ENCODE measurements at regions not wholly inside any gene's neighbourhood (a gene's known extent, or its start where the extent isn't known, plus 50 kb on each side); places are given as distances from the start of the nearest gene placed in this dataset.

DNA sequence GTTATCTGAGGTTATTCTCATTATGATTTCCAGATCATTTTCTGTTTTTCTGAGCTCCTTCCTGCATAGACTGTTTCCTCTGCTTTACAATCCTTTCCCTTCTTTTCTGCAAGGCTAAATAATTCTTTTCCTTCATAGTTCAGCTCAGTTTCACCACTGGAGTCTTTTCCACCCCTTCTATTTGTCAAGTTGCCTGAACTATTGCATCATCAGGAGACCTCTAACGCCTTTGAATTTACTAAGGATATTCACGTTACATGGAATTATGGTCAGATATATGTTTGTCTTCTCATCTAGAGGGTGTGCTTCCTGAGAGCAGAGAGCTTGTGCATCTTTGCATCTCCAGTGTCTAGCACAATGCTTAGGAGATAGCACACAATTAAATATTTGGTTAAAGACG, 140.4 kb upstream of the CA10 start:
- no peak for DNase-seq

GRCh38 chr17:52297230-52298010, 138.9 kb upstream of the CA10 start:
- DNase-seq, result no peak

DNA sequence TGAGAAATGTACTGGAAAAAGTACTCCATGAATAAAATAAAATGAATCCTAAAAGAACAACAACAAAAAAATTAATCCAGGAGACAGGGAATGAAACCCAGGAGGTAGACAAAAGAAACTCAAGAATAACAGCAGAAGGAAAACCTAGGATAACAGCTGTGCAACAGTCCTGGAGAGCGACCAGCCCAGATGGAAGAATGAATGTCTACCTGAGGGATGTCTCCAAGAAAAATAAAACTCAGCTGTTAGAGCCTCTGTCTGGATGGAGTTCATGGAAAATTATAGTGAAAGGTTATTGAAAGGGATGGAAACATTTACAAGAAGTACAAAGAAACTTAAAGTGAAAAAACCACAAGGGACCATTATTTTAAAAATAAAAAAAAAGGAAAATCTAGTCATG, 135.8 kb upstream of the CA10 start:
- no peak for DNase-seq

GRCh38 chr17:52287611-52288010, 129.1 kb upstream of the CA10 start:
- no peak for DNase-seq

DNA sequence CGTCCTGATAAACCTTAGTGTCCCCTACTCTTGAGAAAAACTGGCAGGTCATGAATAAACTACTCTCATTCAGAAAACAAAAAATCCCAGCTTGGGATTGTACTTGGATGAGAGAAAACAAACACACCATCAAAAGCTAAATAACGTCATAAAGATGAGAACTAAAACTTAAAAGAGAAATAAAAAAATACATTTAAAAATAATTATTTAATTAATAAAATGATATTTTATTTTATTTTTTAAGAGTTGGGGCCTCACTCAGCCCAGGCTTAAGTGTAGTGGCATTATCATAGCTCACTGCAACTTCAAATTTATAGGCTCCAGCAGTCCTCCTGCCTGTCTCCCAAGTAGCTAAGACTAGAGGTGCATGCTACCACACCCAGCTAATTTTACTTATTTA, 125.4 kb upstream of the CA10 start:
- no peak for DNase-seq

GRCh38 chr17:52276381-52277008, 118.0 kb upstream of the CA10 start:
- DNase-seq, result no peak

DNA sequence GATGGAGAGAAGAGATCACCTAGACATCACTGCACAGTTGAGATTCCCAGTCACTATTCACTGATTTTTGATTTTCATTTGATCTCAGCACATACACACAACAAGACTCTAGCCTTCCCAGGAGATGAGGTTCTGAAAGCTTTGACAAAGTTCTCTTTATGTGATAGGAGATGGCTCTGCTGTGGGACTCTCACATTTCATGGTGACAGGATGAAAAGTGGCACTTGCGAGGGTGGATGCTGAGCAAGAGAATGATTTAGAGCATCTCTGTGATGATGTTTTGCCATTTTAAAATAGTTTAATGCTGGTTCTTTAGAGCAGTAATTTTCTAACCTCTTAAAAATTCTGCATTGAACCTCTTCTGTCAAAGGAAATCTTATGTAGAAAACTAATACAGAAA, 113.3 kb upstream of the CA10 start:
- no peak for DNase-seq

DNA sequence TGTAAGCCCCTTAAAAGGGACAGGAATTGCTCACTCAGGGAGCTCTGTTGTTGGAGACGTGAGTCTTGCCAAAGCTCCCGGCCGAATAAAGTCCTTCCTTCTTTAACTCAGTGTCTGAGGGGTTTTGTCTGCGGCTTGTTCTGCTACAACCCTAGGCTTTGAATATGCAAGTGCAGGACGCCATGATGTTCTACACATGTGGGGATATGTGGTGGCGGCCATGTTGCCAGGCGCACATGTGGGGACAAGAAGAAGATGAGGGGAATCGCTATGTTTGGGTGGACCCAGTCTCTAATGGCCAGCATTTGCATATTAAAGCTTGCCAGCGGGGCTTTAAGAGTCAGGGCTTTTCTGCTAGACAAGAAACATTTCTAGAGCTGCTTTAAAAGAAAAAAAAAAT, 96.8 kb upstream of the CA10 start:
- DNase-seq, result no peak

GRCh38 chr17:52244689-52245088, 86.2 kb upstream of the CA10 start:
- DNase-seq, result no peak

DNA sequence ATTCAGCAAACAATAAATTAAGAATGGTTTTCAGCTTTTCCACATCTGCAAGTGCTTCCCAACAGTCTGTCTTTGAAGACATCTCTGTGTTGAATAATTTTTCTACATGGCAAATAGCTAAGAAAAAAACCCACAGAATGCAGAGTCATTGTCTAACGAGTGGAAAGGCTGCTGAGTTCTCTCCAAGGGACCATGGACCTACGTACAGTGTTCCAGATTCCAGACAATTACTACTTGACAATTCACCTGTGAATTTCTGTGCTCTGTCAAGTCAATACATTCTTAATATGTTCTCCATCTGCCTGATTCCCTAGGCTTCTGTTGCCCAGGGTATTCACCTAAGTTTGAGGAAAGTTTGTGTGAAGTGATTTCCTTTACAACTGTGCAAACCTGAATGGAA, 83.8 kb upstream of the CA10 start:
- DNase-seq, result no peak

DNA sequence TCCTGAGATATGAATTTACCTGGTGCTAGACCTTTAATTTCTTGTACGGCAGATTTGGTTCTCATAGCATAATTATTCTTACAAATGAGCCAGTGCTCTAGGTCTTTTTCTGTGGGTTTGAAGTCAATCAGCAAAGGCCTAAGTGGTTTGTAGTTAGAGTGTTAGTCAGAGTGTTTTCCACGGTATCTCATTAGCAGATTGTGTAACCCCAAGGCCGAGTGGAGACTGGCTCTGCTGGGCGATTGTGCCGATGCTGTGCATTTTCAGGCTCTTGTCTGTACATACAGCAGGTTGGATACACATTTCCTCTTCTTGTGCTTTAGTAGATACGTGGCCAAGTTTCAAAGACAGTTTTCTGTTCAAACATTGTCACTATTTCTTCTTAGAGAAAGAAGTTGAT, 78.6 kb upstream of the CA10 start:
- no peak for DNase-seq

- no peak for DNase-seq
Observed at GRCh38 chr17:52235516-52235915, 77.0 kb upstream of the CA10 start.

DNA sequence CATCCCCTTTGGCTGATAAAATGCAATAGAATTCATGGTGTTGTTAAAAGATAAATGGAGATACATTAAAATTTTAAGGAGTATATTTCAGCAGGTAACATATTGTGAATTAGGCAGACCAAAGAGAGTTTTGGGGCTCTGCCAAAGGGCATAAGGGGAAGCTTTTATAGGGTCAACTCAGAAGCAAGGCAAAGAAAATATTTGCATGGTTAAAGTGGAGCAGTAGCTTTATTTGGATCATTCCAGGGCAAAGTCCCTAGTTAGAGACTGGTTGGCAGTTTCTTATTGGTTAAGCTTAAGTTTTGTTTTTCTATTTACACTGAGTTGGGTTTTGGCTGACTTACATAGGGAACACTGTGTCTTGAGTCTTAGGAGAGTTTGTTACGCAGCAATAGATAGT, 75.1 kb upstream of the CA10 start:
- DNase-seq, result no peak

- no peak for DNase-seq
Observed at GRCh38 chr17:52233176-52233575, 74.7 kb upstream of the CA10 start.

DNA sequence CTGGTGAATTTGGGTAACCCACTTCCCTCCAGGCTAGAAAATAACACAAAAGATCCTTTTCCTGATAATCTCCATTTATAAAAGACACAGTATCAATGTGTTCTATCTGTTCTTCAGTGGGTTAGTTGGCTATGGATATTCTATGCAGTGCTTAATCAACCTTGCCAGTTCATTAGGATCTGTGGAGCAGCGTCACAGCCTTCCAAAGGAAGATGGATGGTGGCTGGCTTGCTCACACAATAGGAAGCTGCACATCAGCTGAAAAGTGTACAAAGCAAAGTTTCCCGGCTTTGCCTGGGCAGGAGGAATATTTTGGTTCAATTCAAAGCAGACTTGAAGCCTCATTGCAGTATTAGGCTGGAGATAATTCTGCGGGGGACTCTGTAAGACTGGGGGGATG, 70.3 kb upstream of the CA10 start:
- no peak for DNase-seq

DNA sequence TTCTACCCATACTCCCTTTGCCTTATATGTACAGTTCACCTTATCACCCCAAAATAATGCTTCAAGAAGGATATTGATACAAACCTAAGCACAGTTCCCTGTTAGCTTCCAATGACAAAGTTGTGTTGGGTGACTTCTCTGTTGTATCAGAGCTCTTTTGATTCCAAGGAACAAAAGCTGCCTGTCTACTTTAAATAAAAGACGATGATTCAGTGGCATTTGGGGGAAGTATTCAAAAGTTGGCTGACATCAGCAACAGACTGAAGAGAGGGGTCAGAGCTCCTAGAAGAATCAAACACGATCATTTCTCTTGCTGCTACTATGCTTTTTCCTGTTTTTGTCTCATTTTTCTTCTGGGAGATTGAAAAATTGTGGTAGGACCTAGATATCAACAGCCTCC, 69.4 kb upstream of the CA10 start:
- DNase-seq, result no peak

- no peak for DNase-seq
Observed at GRCh38 chr17:52213451-52213850, 54.9 kb upstream of the CA10 start.

GRCh38 chr17:52212851-52213250, 54.3 kb upstream of the CA10 start:
- no peak for DNase-seq

- no peak for DNase-seq
Observed at GRCh38 chr17:52209507-52209906, 51.0 kb upstream of the CA10 start.
